SK-N-SH treated with all-trans-retinoic acid at 6 μM for 48 hours (cell line): ENCODE measurements at regions not wholly inside any gene's neighbourhood (a gene's known extent, or its start where the extent isn't known, plus 50 kb on each side); places are given as distances from the start of the nearest gene placed in this dataset.

Experiments used
- ATAC-seq: fragments of 200-7000 bp; cut with Tn5 transposase; 3 replicates; pipeline ENCODE4 v1.9.1; 2020; ENCODE audit warnings: mild to moderate bottlenecking, moderate library complexity
- ARNTL ChIP-seq: fragments of 450-650 bp; formaldehyde crosslinking; IDR thresholded peaks from 2 replicates; pipeline ENCODE4 v1.5.0; 2020; ENCODE audit warnings: low read depth, mild to moderate bottlenecking, moderate library complexity, borderline replicate concordance
- BACH2 ChIP-seq: fragments of 250-450 bp; sonication (Bioruptor Pico); IDR thresholded peaks from 2 replicates; pipeline ENCODE4 v1.9.0; 2021; ENCODE audit warnings: mild to moderate bottlenecking, borderline replicate concordance
- CSDC2 ChIP-seq: fragments of 250-450 bp; sonication (Bioruptor Pico); IDR thresholded peaks from 2 replicates; pipeline ENCODE4 v1.5.0; 2020; ENCODE audit warnings: mild to moderate bottlenecking, moderate library complexity
- ESRRG ChIP-seq: fragments of 250-450 bp; sonication (Bioruptor Pico); IDR thresholded peaks from 2 replicates; pipeline ENCODE4 v1.6.1; 2021; ENCODE audit warnings: mild to moderate bottlenecking
- GLIS3 ChIP-seq: fragments of 250-450 bp; sonication (Bioruptor Pico); IDR thresholded peaks from 2 replicates; pipeline ENCODE4 v1.5.0; 2020; ENCODE audit warnings: mild to moderate bottlenecking, moderate library complexity
- ISL1 ChIP-seq: fragments of 250-450 bp; sonication (Bioruptor Pico); IDR thresholded peaks from 2 replicates; pipeline ENCODE4 v2.1.2; 2022; ENCODE audit warnings: mild to moderate bottlenecking, moderate library complexity
- OSR1 ChIP-seq: fragments of 250-450 bp; sonication (Bioruptor Pico); IDR thresholded peaks from 2 replicates; pipeline ENCODE4 v1.8.0; 2022; ENCODE audit warnings: moderate library complexity, mild to moderate bottlenecking, inconsistent platforms
- PPARA ChIP-seq: fragments of 250-450 bp; sonication (Bioruptor Pico); IDR thresholded peaks from 2 replicates; pipeline ENCODE4 v1.5.0; 2020; ENCODE audit warnings: mild to moderate bottlenecking, borderline replicate concordance
- RARB ChIP-seq: fragments of 250-450 bp; sonication (Bioruptor Pico); IDR thresholded peaks from 2 replicates; pipeline ENCODE4 v1.8.0; 2021; ENCODE audit warnings: mild to moderate bottlenecking, moderate library complexity
- SNAI2 ChIP-seq: fragments of 250-450 bp; sonication (Bioruptor Pico); IDR thresholded peaks from 2 replicates; pipeline ENCODE4 v1.5.0; 2020; ENCODE audit warnings: mild to moderate bottlenecking, moderate library complexity
- TCF4 ChIP-seq: fragments of 250-450 bp; sonication (Bioruptor Pico); IDR thresholded peaks from 2 replicates; pipeline ENCODE4 v1.8.0; 2021; ENCODE audit warnings: mild to moderate bottlenecking, moderate library complexity, borderline replicate concordance
- TOX ChIP-seq: fragments of 250-450 bp; sonication (Bioruptor Pico); IDR thresholded peaks from 2 replicates; pipeline ENCODE4 v1.8.0; 2021; ENCODE audit warnings: mild to moderate bottlenecking, moderate library complexity, borderline replicate concordance
- ZC3H10 ChIP-seq: fragments of 250-450 bp; sonication (Bioruptor Pico); IDR thresholded peaks from 2 replicates; pipeline ENCODE4 v1.5.1; 2021; ENCODE audit warnings: mild to moderate bottlenecking, moderate library complexity
- ZFP3 ChIP-seq: fragments of 250-450 bp; sonication (Bioruptor Pico); IDR thresholded peaks from 2 replicates; pipeline ENCODE4 v1.5.0; 2020; ENCODE audit warnings: mild to moderate bottlenecking, moderate library complexity
- ZFP30 ChIP-seq: fragments of 450-650 bp; formaldehyde crosslinking; IDR thresholded peaks from 2 replicates; pipeline ENCODE4 v1.5.0; 2022; ENCODE audit warnings: mild to moderate bottlenecking, moderate library complexity
- ZNF565 ChIP-seq: fragments of 450-650 bp; formaldehyde crosslinking; conservative IDR thresholded peaks from 2 replicates; pipeline ENCODE4 v1.5.0; 2020; ENCODE audit warnings: low read depth, mild to moderate bottlenecking, moderate library complexity
- ZNF70 ChIP-seq: fragments of 450-650 bp; formaldehyde crosslinking; IDR thresholded peaks from 2 replicates; pipeline ENCODE4 v1.5.0; 2020; ENCODE audit warnings: mild to moderate bottlenecking, moderate library complexity
- ZNF8 ChIP-seq: fragments of 450-650 bp; formaldehyde crosslinking; IDR thresholded peaks from 2 replicates; pipeline ENCODE4 v1.5.0; 2020; ENCODE audit warnings: mild to moderate bottlenecking, moderate library complexity
- TF ChIP-seq, protein P1 (sequence below): fragments of 250-450 bp; sonication (Bioruptor Pico); IDR thresholded peaks from 2 replicates; pipeline ENCODE4 v1.5.1; 2021; ENCODE audit warnings: mild to moderate bottlenecking, moderate library complexity
- TF ChIP-seq, protein P2 (sequence below): fragments of 250-450 bp; sonication (Bioruptor Pico); IDR thresholded peaks from 2 replicates; pipeline ENCODE4 v1.8.0; 2021; ENCODE audit warnings: low read depth, mild to moderate bottlenecking, moderate library complexity, borderline replicate concordance
- TF ChIP-seq, protein P3 (sequence below): fragments of 250-450 bp; sonication (Bioruptor Pico); IDR thresholded peaks from 2 replicates; pipeline ENCODE4 v1.5.1; 2020; ENCODE audit warnings: low read depth, mild to moderate bottlenecking, moderate library complexity
- TF ChIP-seq, protein P4 (sequence below): fragments of 250-450 bp; sonication (Bioruptor Pico); IDR thresholded peaks from 2 replicates; pipeline ENCODE4 v1.5.0; 2020; ENCODE audit warnings: mild to moderate bottlenecking, moderate library complexity

DNA sequence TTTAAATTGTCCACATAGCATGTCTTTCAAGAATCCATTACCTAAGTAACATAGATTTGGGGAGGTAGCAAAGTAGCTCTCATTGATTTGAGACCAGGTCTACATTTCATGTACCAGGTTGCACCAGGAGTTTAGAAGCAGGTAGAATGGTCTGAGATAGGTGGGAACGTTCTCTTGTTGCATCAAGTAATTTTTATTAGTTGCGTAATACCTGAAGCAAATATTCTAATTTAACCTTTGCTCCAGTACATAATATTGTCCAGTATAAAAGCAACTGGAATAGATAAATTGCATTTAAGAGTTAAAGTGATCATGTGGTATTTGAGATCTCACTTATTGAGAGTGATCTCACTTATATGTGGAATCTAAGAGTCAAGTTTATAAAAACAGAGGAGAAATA is 597.1 kb upstream of the PRMT6 start:
- no peak for ATAC-seq
- TF ChIP-seq TOX (no peak), ZNF565 (CRISPR knock-in tag) (no peak), PPARA (CRISPR knock-in tag) (no peak), RARB (CRISPR knock-in tag) (no peak), CSDC2 (CRISPR knock-in tag) (no peak), ZFP30 (CRISPR knock-in tag) (no peak), ZNF70 (no peak), SNAI2 (CRISPR knock-in tag) (no peak), TCF4 (no peak), BACH2 (CRISPR knock-in tag) (no peak), OSR1 (CRISPR knock-in tag) (no peak), ESRRG (CRISPR knock-in tag) (no peak), ZFP3 (CRISPR knock-in tag) (no peak)
- TF ChIP-seq, protein P1, sequence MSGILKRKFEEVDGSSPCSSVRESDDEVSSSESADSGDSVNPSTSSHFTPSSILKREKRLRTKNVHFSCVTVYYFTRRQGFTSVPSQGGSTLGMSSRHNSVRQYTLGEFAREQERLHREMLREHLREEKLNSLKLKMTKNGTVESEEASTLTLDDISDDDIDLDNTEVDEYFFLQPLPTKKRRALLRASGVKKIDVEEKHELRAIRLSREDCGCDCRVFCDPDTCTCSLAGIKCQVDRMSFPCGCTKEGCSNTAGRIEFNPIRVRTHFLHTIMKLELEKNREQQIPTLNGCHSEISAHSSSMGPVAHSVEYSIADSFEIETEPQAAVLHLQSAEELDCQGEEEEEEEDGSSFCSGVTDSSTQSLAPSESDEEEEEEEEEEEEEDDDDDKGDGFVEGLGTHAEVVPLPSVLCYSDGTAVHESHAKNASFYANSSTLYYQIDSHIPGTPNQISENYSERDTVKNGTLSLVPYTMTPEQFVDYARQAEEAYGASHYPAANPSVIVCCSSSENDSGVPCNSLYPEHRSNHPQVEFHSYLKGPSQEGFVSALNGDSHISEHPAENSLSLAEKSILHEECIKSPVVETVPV (CRISPR knock-in tag) = no peak
- TF ChIP-seq, protein P2, sequence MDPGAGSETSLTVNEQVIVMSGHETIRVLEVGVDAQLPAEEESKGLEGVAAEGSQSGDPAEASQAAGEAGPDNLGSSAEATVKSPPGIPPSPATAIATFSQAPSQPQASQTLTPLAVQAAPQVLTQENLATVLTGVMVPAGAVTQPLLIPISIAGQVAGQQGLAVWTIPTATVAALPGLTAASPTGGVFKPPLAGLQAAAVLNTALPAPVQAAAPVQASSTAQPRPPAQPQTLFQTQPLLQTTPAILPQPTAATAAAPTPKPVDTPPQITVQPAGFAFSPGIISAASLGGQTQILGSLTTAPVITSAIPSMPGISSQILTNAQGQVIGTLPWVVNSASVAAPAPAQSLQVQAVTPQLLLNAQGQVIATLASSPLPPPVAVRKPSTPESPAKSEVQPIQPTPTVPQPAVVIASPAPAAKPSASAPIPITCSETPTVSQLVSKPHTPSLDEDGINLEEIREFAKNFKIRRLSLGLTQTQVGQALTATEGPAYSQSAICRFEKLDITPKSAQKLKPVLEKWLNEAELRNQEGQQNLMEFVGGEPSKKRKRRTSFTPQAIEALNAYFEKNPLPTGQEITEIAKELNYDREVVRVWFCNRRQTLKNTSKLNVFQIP (CRISPR knock-in tag) = no peak
- TF ChIP-seq, all 23 proteins: peak for 0

DNA sequence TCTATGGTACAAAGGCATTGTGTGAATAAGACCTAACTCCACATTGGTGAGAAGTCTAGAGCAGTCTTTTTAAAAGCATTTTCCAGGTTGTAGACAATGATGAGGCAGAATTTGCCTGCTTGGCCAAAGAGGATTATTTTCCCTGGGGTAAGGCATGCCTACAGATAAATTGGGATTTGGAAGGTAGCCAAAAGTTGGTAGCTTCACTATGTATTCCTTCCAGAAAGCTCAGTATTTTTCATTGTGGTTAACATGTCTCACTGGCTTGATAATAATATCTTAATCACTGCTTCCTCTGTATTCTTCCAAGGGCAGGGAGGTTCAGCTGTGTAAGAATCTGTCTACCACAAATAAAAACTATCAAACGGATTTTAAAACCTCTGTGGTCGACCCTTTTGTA is 590.8 kb upstream of the PRMT6 start:
- no peak for ATAC-seq
- TF ChIP-seq ESRRG (CRISPR knock-in tag) = no peak
- no peak for TF ChIP-seq CSDC2 (CRISPR knock-in tag)
- TF ChIP-seq ZFP30 (CRISPR knock-in tag) = no peak
- TF ChIP-seq, protein P3, sequence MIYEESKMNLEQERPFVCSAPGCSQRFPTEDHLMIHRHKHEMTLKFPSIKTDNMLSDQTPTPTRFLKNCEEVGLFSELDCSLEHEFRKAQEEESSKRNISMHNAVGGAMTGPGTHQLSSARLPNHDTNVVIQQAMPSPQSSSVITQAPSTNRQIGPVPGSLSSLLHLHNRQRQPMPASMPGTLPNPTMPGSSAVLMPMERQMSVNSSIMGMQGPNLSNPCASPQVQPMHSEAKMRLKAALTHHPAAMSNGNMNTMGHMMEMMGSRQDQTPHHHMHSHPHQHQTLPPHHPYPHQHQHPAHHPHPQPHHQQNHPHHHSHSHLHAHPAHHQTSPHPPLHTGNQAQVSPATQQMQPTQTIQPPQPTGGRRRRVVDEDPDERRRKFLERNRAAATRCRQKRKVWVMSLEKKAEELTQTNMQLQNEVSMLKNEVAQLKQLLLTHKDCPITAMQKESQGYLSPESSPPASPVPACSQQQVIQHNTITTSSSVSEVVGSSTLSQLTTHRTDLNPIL (CRISPR knock-in tag) = no peak
- no peak for TF ChIP-seq TCF4
- TF ChIP-seq, protein P1 (CRISPR knock-in tag) = no peak
- TF ChIP-seq OSR1 (CRISPR knock-in tag) = no peak
- no peak for TF ChIP-seq GLIS3 (CRISPR knock-in tag)
- no peak for TF ChIP-seq ZNF70
- TF ChIP-seq, protein P4, sequence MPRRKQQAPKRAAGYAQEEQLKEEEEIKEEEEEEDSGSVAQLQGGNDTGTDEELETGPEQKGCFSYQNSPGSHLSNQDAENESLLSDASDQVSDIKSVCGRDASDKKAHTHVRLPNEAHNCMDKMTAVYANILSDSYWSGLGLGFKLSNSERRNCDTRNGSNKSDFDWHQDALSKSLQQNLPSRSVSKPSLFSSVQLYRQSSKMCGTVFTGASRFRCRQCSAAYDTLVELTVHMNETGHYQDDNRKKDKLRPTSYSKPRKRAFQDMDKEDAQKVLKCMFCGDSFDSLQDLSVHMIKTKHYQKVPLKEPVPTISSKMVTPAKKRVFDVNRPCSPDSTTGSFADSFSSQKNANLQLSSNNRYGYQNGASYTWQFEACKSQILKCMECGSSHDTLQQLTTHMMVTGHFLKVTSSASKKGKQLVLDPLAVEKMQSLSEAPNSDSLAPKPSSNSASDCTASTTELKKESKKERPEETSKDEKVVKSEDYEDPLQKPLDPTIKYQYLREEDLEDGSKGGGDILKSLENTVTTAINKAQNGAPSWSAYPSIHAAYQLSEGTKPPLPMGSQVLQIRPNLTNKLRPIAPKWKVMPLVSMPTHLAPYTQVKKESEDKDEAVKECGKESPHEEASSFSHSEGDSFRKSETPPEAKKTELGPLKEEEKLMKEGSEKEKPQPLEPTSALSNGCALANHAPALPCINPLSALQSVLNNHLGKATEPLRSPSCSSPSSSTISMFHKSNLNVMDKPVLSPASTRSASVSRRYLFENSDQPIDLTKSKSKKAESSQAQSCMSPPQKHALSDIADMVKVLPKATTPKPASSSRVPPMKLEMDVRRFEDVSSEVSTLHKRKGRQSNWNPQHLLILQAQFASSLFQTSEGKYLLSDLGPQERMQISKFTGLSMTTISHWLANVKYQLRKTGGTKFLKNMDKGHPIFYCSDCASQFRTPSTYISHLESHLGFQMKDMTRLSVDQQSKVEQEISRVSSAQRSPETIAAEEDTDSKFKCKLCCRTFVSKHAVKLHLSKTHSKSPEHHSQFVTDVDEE (CRISPR knock-in tag) = no peak
- TF ChIP-seq ISL1 (CRISPR knock-in tag) = no peak
- no peak for TF ChIP-seq ARNTL
- TF ChIP-seq RARB (CRISPR knock-in tag) = no peak
- no peak for TF ChIP-seq ZNF8 (CRISPR knock-in tag)
- no peak for TF ChIP-seq ZC3H10 (CRISPR knock-in tag)
- TF ChIP-seq, protein P2 (CRISPR knock-in tag) = no peak
